ENCODE measurements at regions not wholly inside any gene's neighbourhood (a gene's known extent, or its start where the extent isn't known, plus 50 kb on each side); places are given as distances from the start of the nearest gene placed in this dataset.

- Histone ChIP-seq H3K36me3 (no peaks in the 10 kb centered on the region), H3K4me1 (no peaks in the 10 kb centered on the region), H3K9me3 (replicated peaks) (no peaks in the 10 kb centered on the region), H3K27me3 (no peaks in the 10 kb centered on the region), H3K27ac (no peak overlapping the region), H3K4me3 (no peak overlapping the region)
- no peak for DNase-seq
Observed at GRCh38 chr10:8544500-8544899, 490.0 kb downstream of the GATA3 start.

- no peak overlapping the region for H3K4me3 ChIP-seq
- no peaks in the 10 kb centered on the region for H3K27me3 ChIP-seq
- no peak for DNase-seq
- H3K4me1 ChIP-seq = no peaks in the 10 kb centered on the region
- H3K36me3 ChIP-seq = no peaks in the 10 kb centered on the region
- H3K27ac ChIP-seq = no peak overlapping the region
- H3K9me3 ChIP-seq (replicated peaks) = no peaks in the 10 kb centered on the region
Observed at GRCh38 chr10:8554574-8554973, 500.1 kb downstream of the GATA3 start.

- Histone ChIP-seq H3K4me1 (no peaks in the 10 kb centered on the region), H3K36me3 (no peaks in the 10 kb centered on the region), H3K9me3 (replicated peaks) (no peaks in the 10 kb centered on the region), H3K4me3 (no peak overlapping the region), H3K27ac (no peak overlapping the region), H3K27me3 (no peaks in the 10 kb centered on the region)
- DNase-seq = no peak
Observed at GRCh38 chr10:8556321-8556720, 501.8 kb downstream of the GATA3 start.

- no peaks in the 10 kb centered on the region for H3K9me3 ChIP-seq (replicated peaks)
- H3K36me3 ChIP-seq = no peaks in the 10 kb centered on the region
- H3K27me3 ChIP-seq = no peaks in the 10 kb centered on the region
- H3K4me1 ChIP-seq = no peaks in the 10 kb centered on the region
- H3K27ac ChIP-seq = no peak overlapping the region
- no peak overlapping the region for H3K4me3 ChIP-seq
- DNase-seq = no peak
Observed at GRCh38 chr10:8563478-8563877, 509.0 kb downstream of the GATA3 start.

GRCh38 chr10:8566737-8567136 lies 512.2 kb downstream of the GATA3 start:
- no peak for DNase-seq
- no peak overlapping the region for H3K27ac ChIP-seq

GRCh38 chr10:8568401-8568800 lies 513.9 kb downstream of the GATA3 start:
- Histone ChIP-seq H3K9me3 (replicated peaks) (no peaks in the 10 kb centered on the region), H3K4me3 (no peak overlapping the region), H3K27ac (no peak overlapping the region), H3K4me1 (no peaks in the 10 kb centered on the region), H3K27me3 (no peaks in the 10 kb centered on the region), H3K36me3 (no peaks in the 10 kb centered on the region)
- no peak for DNase-seq

More at GRCh38 chr10:8566737-8567136, 512.2 kb downstream of the GATA3 start:
- H3K4me3 ChIP-seq = no peak overlapping the region
- no peaks in the 10 kb centered on the region for H3K4me1 ChIP-seq
- H3K9me3 ChIP-seq (replicated peaks) = no peaks in the 10 kb centered on the region
- no peaks in the 10 kb centered on the region for H3K36me3 ChIP-seq
- H3K27me3 ChIP-seq = no peaks in the 10 kb centered on the region

GRCh38 chr10:8575620-8576019 lies 521.1 kb downstream of the GATA3 start:
- Histone ChIP-seq H3K4me3 (no peak overlapping the region), H3K4me1 (no peaks in the 10 kb centered on the region), H3K27me3 (no peaks in the 10 kb centered on the region), H3K9me3 (replicated peaks) (no peaks in the 10 kb centered on the region), H3K27ac (no peak overlapping the region), H3K36me3 (no peaks in the 10 kb centered on the region)
- DNase-seq = no peak

- Histone ChIP-seq H3K9me3 (replicated peaks) (no peaks in the 10 kb centered on the region), H3K36me3 (no peaks in the 10 kb centered on the region), H3K27me3 (no peaks in the 10 kb centered on the region), H3K4me3 (no peak overlapping the region), H3K4me1 (no peaks in the 10 kb centered on the region), H3K27ac (no peak overlapping the region)
- DNase-seq = no peak
Observed at GRCh38 chr10:8576281-8576680, 521.8 kb downstream of the GATA3 start.

GRCh38 chr10:8576911-8577310 lies 522.4 kb downstream of the GATA3 start:
- no peak for DNase-seq
- Histone ChIP-seq H3K27ac (no peak overlapping the region), H3K4me3 (no peak overlapping the region), H3K4me1 (no peaks in the 10 kb centered on the region), H3K36me3 (no peaks in the 10 kb centered on the region), H3K27me3 (no peaks in the 10 kb centered on the region), H3K9me3 (replicated peaks) (no peaks in the 10 kb centered on the region)

- Histone ChIP-seq H3K36me3 (no peaks in the 10 kb centered on the region), H3K4me1 (no peaks in the 10 kb centered on the region), H3K27me3 (no peaks in the 10 kb centered on the region), H3K4me3 (no peak overlapping the region), H3K27ac (no peak overlapping the region), H3K9me3 (replicated peaks) (no peaks in the 10 kb centered on the region)
- no peak for DNase-seq
Observed at GRCh38 chr10:8577686-8578085, 523.2 kb downstream of the GATA3 start.

GRCh38 chr10:8581521-8582225 lies 527.2 kb downstream of the GATA3 start:
- DNase-seq = no peak
- Histone ChIP-seq H3K36me3 (no peaks in the 10 kb centered on the region), H3K9me3 (replicated peaks) (no peaks in the 10 kb centered on the region), H3K4me3 (no peak overlapping the region), H3K27me3 (no peaks in the 10 kb centered on the region), H3K4me1 (no peaks in the 10 kb centered on the region), H3K27ac (no peak overlapping the region)

GRCh38 chr10:8583096-8583495 lies 528.6 kb downstream of the GATA3 start:
- no peaks in the 10 kb centered on the region for H3K36me3 ChIP-seq
- H3K4me3 ChIP-seq = no peak overlapping the region
- H3K9me3 ChIP-seq (replicated peaks) = no peaks in the 10 kb centered on the region
- no peak overlapping the region for H3K27ac ChIP-seq
- no peaks in the 10 kb centered on the region for H3K4me1 ChIP-seq
- no peaks in the 10 kb centered on the region for H3K27me3 ChIP-seq
- DNase-seq = no peak

GRCh38 chr10:8584666-8585065 lies 530.2 kb downstream of the GATA3 start:
- Histone ChIP-seq H3K27me3 (no peaks in the 10 kb centered on the region), H3K36me3 (no peaks in the 10 kb centered on the region), H3K9me3 (replicated peaks) (no peaks in the 10 kb centered on the region), H3K27ac (no peak overlapping the region), H3K4me3 (no peak overlapping the region), H3K4me1 (no peaks in the 10 kb centered on the region)
- no peak for DNase-seq

- no peak for DNase-seq
- no peaks in the 10 kb centered on the region for H3K9me3 ChIP-seq (replicated peaks)
- no peaks in the 10 kb centered on the region for H3K27me3 ChIP-seq
- H3K36me3 ChIP-seq = no peaks in the 10 kb centered on the region
- H3K4me3 ChIP-seq = no peak overlapping the region
- no peak overlapping the region for H3K27ac ChIP-seq
- no peaks in the 10 kb centered on the region for H3K4me1 ChIP-seq
Observed at GRCh38 chr10:8586504-8586903, 532.0 kb downstream of the GATA3 start.

GRCh38 chr10:8588135-8588534 lies 533.6 kb downstream of the GATA3 start:
- no peaks in the 10 kb centered on the region for H3K4me1 ChIP-seq
- H3K9me3 ChIP-seq (replicated peaks) = no peaks in the 10 kb centered on the region
- DNase-seq = no peak
- no peak overlapping the region for H3K27ac ChIP-seq
- no peaks in the 10 kb centered on the region for H3K27me3 ChIP-seq
- no peaks in the 10 kb centered on the region for H3K36me3 ChIP-seq
- no peak overlapping the region for H3K4me3 ChIP-seq

- Histone ChIP-seq H3K4me1 (no peaks in the 10 kb centered on the region), H3K27ac (no peak overlapping the region)
Observed at GRCh38 chr10:8590518-8590917, 536.0 kb downstream of the GATA3 start.

More at GRCh38 chr10:8590518-8590917, 536.0 kb downstream of the GATA3 start:
- Histone ChIP-seq H3K27me3 (no peaks in the 10 kb centered on the region), H3K4me3 (no peak overlapping the region), H3K9me3 (replicated peaks) (no peaks in the 10 kb centered on the region), H3K36me3 (no peaks in the 10 kb centered on the region)
- no peak for DNase-seq

Data from SJCRH30 (cell line).